ENCODE measurements at regions not wholly inside any gene's neighbourhood (a gene's known extent, or its start where the extent isn't known, plus 50 kb on each side); places are given as distances from the start of the nearest gene placed in this dataset.

DNA sequence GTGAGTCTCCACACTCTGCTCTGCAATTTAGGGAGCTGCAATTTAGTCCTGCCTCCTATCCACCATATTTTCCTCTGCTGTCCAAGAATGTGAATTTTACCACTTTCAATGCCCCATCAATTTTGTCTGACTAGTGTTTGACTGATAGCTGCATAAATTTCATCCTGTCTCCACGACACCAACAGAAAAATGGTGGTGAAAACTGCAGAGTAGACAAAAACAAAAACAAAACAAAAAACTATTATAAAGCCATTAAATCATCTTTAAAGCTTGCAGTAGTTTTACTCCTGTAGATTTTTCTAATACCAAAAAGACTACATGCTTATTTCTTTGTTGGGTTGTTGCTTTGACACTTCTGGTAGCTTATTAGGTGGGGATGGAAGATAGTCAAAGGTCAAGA is 322.0 kb downstream of the PAX1 start:
- POLR2A ChIA-PET (ENCODE audit: partially characterized antibody), result no interaction called here
- Histone ChIP-seq H3K79me2 (ENCODE audit: control insufficient read depth in 1 of 2, insufficient read depth in 2 of 2, low read length in 2 of 2) (no peaks in the 10 kb centered on the region), H3K9me3 (ENCODE audit: insufficient read depth in 2 of 2, low read depth in 1 of 2, low read length in 1 of 2) (no peaks in the 10 kb centered on the region), H3K14ac (ENCODE audit: insufficient read length) (no peak overlapping the region), H2BK15ac (ENCODE audit: low read length) (no peak overlapping the region), H3K23me2 (ENCODE audit: low read depth, low read length) (no peaks in the 10 kb centered on the region), H4K20me1 (replicated peaks in 1 of 2; ENCODE audit: control insufficient read depth in 1 of 2, insufficient read depth in 2 of 2, low read length in 2 of 2) (no peaks in the 10 kb centered on the region), H2BK5ac (ENCODE audit: low read depth, low read length) (no peak overlapping the region), H2BK120ac (replicated peaks; ENCODE audit: low read depth, low read length) (no peak overlapping the region), H3K79me1 (ENCODE audit: low read depth, low read length) (no peaks in the 10 kb centered on the region), H2BK12ac (ENCODE audit: low read depth, low read length) (no peak overlapping the region), H4K91ac (replicated peaks; ENCODE audit: insufficient read length, low read length) (no peak overlapping the region), H3K36me3 (ENCODE audit: control insufficient read depth in 2 of 4, insufficient read depth in 4 of 4, low read length in 3 of 4) (no peaks in the 10 kb centered on the region), H3K4me1 (replicated peaks in 1 of 4; ENCODE audit: control insufficient read depth in 3 of 4, insufficient read depth in 4 of 4, low read length in 3 of 4) (peaks cover 0 to 2% (median 0%) of the 10 kb centered on the region in 4 experiments; a peak in 3 of 7 replicates), H3K4me2 (ENCODE audit: insufficient read depth in 1 of 2, low read depth in 2 of 2, low read length in 2 of 2) (no peak overlapping the region), H3K9ac (replicated peaks in 1 of 4; ENCODE audit: extremely low read depth in 1 of 4, low read depth in 3 of 4, low read length in 3 of 4) (no peak overlapping the region), H3K56ac (replicated peaks; ENCODE audit: insufficient read length, low read depth, low read length) (no peak overlapping the region), H3K23ac (ENCODE audit: insufficient read length) (no peak overlapping the region), H2AFZ (ENCODE audit: low read length) (no peak overlapping the region), H3K4me3 (ENCODE audit: extremely low read depth in 1 of 4, insufficient read depth in 2 of 4, low read depth in 3 of 4, low read length in 4 of 4) (no peak overlapping the region), H4K5ac (ENCODE audit: insufficient read length, low read depth, low read length) (no peak overlapping the region), H4K8ac (ENCODE audit: extremely low read depth, insufficient read depth, low read length) (no peak overlapping the region), H2BK20ac (ENCODE audit: low read length) (no peak overlapping the region), H3K4ac (replicated peaks; ENCODE audit: insufficient read length, low read depth, low read length) (no peak overlapping the region), H3K27ac (ENCODE audit: low read depth, low read length) (no peak overlapping the region), H3K18ac (ENCODE audit: extremely low read depth, low read length) (no peak overlapping the region), H2AK5ac (ENCODE audit: low read depth, low read length) (no peak overlapping the region), H3K27me3 (replicated peaks in 1 of 4; ENCODE audit: control insufficient read depth in 3 of 4, extremely low read depth in 1 of 4, insufficient read depth in 3 of 4, low read length in 3 of 4) (no peaks in the 10 kb centered on the region)
- FAIRE-seq (no peak), DNase-seq (ENCODE audit: low read depth in 1 of 2, low spot score in 2 of 2) (no peak)
- WGBS, 2 experiments (ENCODE audit: extremely low coverage in 1 of 2, insufficient coverage in 1 of 2, insufficient read length in 1 of 2, insufficient replicate concordance in 2 of 2, low coverage in 1 of 2, low lambda C conversion rate in 2 of 2, missing lambda C conversion rate in 1 of 2), result 94% methylated on average over 1 of the region's 1 CpG; no CpG with 5 or more reads in 1 of the 2 experiments
- CTCF ChIA-PET (ENCODE audit: partially characterized antibody), result interaction anchor here (1.9 kb wide), 1 partner anchor 218 kb away, joined by 4 read pairs; no protein-coding TSS in a partner anchor
- no peak for TF ChIP-seq NRF1 (IDR thresholded peaks at IDR 0.05; ENCODE audit: low read depth, low read length)
- no peak for TF ChIP-seq CTBP2 (IDR thresholded peaks at IDR 0.05; ENCODE audit: borderline replicate concordance, insufficient read depth, insufficient read length, low read length)

Measured in H1 (cell line).